Fibroblast of villous mesenchyme (primary cell): ENCODE measurements at regions not wholly inside any gene's neighbourhood (a gene's known extent, or its start where the extent isn't known, plus 50 kb on each side); places are given as distances from the start of the nearest gene placed in this dataset.
A peak's percentile ranks its signal among the peaks of the same experiment; 100 is the strongest.

Experiments
- DNase-seq: peaks from one replicate; pipeline ENCODE4 v3.0.0-alpha.2; 2010; ENCODE audit warnings: low read depth
- H3K4me3 ChIP-seq: 2 replicates; pipeline ENCODE4 v1.5.1; 2011; ENCODE audit warnings: low read depth, mild to moderate bottlenecking, low read length
- CTCF ChIP-seq: IDR thresholded peaks from 2 replicates; pipeline ENCODE4 v1.5.1; 2012; ENCODE audit warnings: low read depth, mild to moderate bottlenecking, low read length; ENCODE audit not compliant: insufficient read depth

GRCh38 chr9:31774571-31774970 is 609.9 kb upstream of the ACO1 start:
- no peak overlapping the region for H3K4me3 ChIP-seq
- no peak for DNase-seq
- TF ChIP-seq CTCF: no peak

GRCh38 chr9:31776471-31776870 is 608.0 kb upstream of the ACO1 start:
- no peak for TF ChIP-seq CTCF
- DNase-seq: no peak
- no peak overlapping the region for H3K4me3 ChIP-seq

- DNase-seq: no peak
- H3K4me3 ChIP-seq: no peak overlapping the region
- no peak for TF ChIP-seq CTCF
These were observed 601.0 kb upstream of the ACO1 start for GRCh38 chr9:31783491-31783890.

GRCh38 chr9:31790720-31791119 is 593.7 kb upstream of the ACO1 start:
- no peak overlapping the region for H3K4me3 ChIP-seq
- no peak for TF ChIP-seq CTCF
- DNase-seq: no peak

- no peak overlapping the region for H3K4me3 ChIP-seq
- peak; percentile 47 for DNase-seq
- peak; percentile 60 for TF ChIP-seq CTCF
These were observed 584.4 kb upstream of the ACO1 start for GRCh38 chr9:31799953-31800609.

- H3K4me3 ChIP-seq: no peak overlapping the region
- peak; percentile 5 for DNase-seq
- peak; percentile 35 for TF ChIP-seq CTCF
These were observed 576.7 kb upstream of the ACO1 start for GRCh38 chr9:31807574-31808256.
